Lower lobe of right lung (tissue), 2 donors: ENCODE measurements at regions not wholly inside any gene's neighbourhood (a gene's known extent, or its start where the extent isn't known, plus 50 kb on each side); places are given as distances from the start of the nearest gene placed in this dataset.
A peak's percentile ranks its signal among the peaks of the same experiment; 100 is the strongest.
"Not testable (repeated sequence)": the region's sequence is repeated elsewhere in the genome, so short reads cannot be mapped to it uniquely, and the experiment has no call there.

Experiments used
- ATAC-seq, 2 donors: fragments of 200-7000 bp; cut with Tn5 transposase; one replicate each; pipeline ENCODE4 v1.9.1; 2020 to 2022; ENCODE audit warnings: mild to moderate bottlenecking in 2 of 2, moderate library complexity in 2 of 2
- DNase-seq: peaks from one replicate; pipeline ENCODE4 v3.0.0-alpha.2; 2020
- H3K27ac ChIP-seq: fragments of 200-600 bp; one replicate; pipeline ENCODE4 v1.8.0; 2022
- H3K27me3 ChIP-seq: fragments of 200-600 bp; one replicate; pipeline ENCODE4 v1.8.0; 2022; ENCODE audit warnings: low read depth
- H3K36me3 ChIP-seq: fragments of 200-600 bp; one replicate; pipeline ENCODE4 v1.8.0; 2022; ENCODE audit warnings: mild to moderate bottlenecking
- H3K4me1 ChIP-seq: fragments of 200-600 bp; one replicate; pipeline ENCODE4 v1.8.0; 2022
- H3K4me3 ChIP-seq: fragments of 200-600 bp; one replicate; pipeline ENCODE4 v1.8.0; 2022; ENCODE audit warnings: mild to moderate bottlenecking
- H3K9me3 ChIP-seq: fragments of 200-600 bp; one replicate; pipeline ENCODE4 v1.8.0; 2022
- CTCF ChIP-seq: fragments of 200-600 bp; IDR thresholded peaks from one replicate; pipeline ENCODE4 v1.8.0; 2022; ENCODE audit warnings: antibody characterized with exemption, mild to moderate bottlenecking
- intact Hi-C: fragments of 100-400 bp; cut with DNase I; formaldehyde crosslinking; loops from one replicate; pipeline ENCODE4 v1.11.0; 2022
- donor health status: DM: no; HTN: yes; CAD: no; lungs with severe emphysema.

DNA sequence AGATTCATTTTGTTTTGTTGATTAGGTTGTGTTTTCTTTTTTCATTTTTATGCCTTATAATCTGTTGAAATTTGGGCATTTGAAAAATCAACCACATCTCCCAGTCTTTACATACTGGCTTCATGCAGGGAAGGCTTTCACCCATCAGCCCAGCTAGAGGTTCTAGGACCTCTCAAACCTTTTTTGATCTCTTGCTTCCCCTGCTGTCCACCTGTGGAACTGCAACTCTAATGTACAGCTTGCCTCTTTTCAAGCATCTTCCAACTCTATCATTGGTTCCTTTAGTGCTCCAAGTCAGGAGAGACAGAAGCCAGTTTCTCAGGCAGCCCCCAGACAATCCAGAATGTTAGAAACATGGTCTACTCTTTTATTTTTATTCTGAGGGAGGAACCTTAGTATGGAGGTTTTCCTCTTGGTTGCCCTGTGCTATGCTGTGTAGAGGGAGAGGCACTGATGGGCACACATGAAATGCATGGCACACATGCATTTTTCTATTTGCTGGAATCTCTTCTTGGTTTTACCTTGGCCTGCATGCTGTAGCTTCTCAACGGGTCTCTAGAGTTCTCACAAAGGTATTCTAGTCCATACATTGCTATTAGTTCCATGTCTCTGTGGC is 107.2 kb upstream of the L3MBTL4 start:
- Histone ChIP-seq H3K27ac (no peak overlapping the region), H3K4me1 (no peaks in the 10 kb centered on the region), H3K9me3 (no peaks in the 10 kb centered on the region), H3K27me3 (no peaks in the 10 kb centered on the region), H3K4me3 (no peak overlapping the region), H3K36me3 (no peaks in the 10 kb centered on the region)
- intact Hi-C loops, result no loop called here
- TF ChIP-seq CTCF, result peak; percentile 75
- ATAC-seq, result peak in 1 of 2 donors; percentile 55
- DNase-seq, result no peak

DNA sequence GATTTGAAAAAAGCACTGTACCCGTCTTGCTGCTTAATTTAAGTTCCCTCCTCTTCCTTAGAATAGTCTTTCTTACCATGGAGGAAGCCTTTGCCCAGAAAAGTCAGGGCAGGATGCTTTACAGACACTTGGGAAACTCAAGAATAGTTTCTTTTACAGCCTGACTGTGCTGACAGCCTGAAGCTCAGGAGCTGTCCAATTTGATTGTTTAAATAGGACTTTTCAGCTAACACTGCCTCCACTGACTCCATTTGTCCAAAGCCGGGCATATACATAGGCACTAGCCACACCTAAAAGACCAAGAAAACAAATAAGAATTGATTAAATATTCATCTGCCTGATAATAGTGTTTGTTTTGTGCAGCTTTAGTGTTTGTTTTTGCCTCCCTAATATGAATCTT is 110.9 kb upstream of the L3MBTL4 start:
- DNase-seq, result no peak
- intact Hi-C loops, result no loop called here

DNA sequence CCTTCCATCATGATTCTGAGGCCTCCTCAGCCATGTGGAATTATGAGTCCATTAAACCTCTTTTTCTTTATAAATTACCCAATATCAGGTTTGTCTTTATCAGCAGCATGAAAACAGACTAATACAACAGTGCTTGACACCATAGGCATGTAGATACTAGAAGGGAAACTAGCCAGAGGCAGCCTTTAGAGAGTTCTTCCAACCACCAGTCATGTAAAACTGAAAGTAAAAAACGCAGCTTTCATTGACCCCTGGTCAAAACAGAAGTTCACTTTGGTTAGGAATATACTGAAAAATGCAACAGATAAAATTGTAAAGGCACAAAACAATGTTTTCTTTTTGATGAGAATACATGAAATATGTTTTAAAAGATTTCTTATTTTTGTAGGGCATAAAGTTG is 122.8 kb upstream of the L3MBTL4 start:
- TF ChIP-seq CTCF, result no peak
- no peaks in the 10 kb centered on the region for H3K4me1 ChIP-seq
- H3K27me3 ChIP-seq, result no peaks in the 10 kb centered on the region
- ATAC-seq (no peak), DNase-seq (no peak)
- H3K9me3 ChIP-seq, result no peaks in the 10 kb centered on the region
- no peaks in the 10 kb centered on the region for H3K36me3 ChIP-seq
- intact Hi-C loops, result no loop called here
- H3K4me3 ChIP-seq, result no peak overlapping the region
- no peak overlapping the region for H3K27ac ChIP-seq

More for the DNA sequence above, 110.9 kb upstream of the L3MBTL4 start:
- no peaks in the 10 kb centered on the region for H3K4me1 ChIP-seq
- H3K27ac ChIP-seq, result no peak overlapping the region
- ATAC-seq, result no peak
- H3K27me3 ChIP-seq, result no peaks in the 10 kb centered on the region
- no peak overlapping the region for H3K4me3 ChIP-seq
- H3K9me3 ChIP-seq, result no peaks in the 10 kb centered on the region
- no peak for TF ChIP-seq CTCF
- H3K36me3 ChIP-seq, result no peaks in the 10 kb centered on the region

DNA sequence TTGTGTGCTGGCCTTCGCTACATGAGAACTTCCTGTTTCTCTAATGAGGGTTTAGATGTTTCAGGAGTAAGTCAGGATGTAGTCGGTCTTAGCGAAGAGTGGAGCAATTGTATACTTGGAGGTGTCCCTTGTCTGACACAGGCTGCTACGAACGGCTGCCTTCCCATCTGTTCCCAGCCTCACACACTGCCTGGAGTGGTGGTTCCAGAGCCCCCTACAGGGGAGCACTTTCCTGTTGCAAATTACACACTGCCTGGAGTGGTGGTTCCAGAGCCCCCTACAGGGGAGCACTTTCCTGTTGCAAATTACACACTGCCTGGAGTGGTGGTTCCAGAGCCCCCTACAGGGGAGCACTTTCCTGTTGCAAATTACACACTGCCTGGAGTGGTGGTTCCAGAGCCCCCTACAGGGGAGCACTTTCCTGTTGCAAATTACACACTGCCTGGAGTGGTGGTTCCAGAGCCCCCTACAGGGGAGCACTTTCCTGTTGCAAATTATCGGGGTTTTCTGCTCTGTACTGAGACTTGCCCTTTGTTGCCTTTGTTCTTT is 126.5 kb upstream of the L3MBTL4 start:
- intact Hi-C loops, result loop anchor here (5.0 kb wide), 1 partner anchor 346 kb away; no protein-coding TSS in a partner anchor
- not testable (repeated sequence) for H3K4me1 ChIP-seq, H3K36me3 ChIP-seq, H3K27ac ChIP-seq, DNase-seq, H3K4me3 ChIP-seq, H3K27me3 ChIP-seq, H3K9me3 ChIP-seq
- ATAC-seq, result peak in 1 of 2 donors; percentile 29

DNA sequence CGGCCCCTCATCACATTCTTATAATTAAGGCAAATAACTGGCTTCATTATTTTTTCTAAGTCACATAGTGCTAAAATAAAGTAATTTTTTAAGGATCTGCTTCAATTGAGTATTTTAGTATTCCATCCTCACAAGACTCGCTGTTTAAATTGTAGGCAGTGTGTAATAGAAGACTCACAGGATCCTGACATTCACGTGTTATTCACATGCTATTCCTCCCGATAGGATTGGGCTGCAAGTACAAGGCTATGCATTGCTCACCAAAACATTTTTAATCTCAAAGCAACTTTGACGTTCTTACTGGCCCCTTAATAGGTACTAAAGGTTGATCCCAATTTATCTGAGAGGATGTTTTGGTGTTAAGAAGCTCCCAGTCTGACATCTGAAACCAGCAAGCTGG is 127.6 kb upstream of the L3MBTL4 start:
- no peak for TF ChIP-seq CTCF
- no peak overlapping the region for H3K27ac ChIP-seq
- ATAC-seq (no peak), DNase-seq (no peak)
- no peaks in the 10 kb centered on the region for H3K36me3 ChIP-seq
- H3K9me3 ChIP-seq, result no peaks in the 10 kb centered on the region
- no peak overlapping the region for H3K4me3 ChIP-seq
- H3K27me3 ChIP-seq, result no peaks in the 10 kb centered on the region
- H3K4me1 ChIP-seq, result no peaks in the 10 kb centered on the region
- intact Hi-C loops, result loop anchor here (5.0 kb wide), 1 partner anchor 345 kb away; no protein-coding TSS in a partner anchor

GRCh38 chr18:6543330-6543908 is 128.7 kb upstream of the L3MBTL4 start:
- Histone ChIP-seq H3K4me1 (no peaks in the 10 kb centered on the region), H3K27me3 (no peaks in the 10 kb centered on the region), H3K4me3 (no peak overlapping the region), H3K9me3 (no peaks in the 10 kb centered on the region), H3K36me3 (no peaks in the 10 kb centered on the region), H3K27ac (no peak overlapping the region)
- peak in 1 of 2 donors; percentile 24 for ATAC-seq
- intact Hi-C loops, result loop anchor here (5.0 kb wide), 1 partner anchor 344 kb away; no protein-coding TSS in a partner anchor
- no peak for DNase-seq
- TF ChIP-seq CTCF, result peak; percentile 49
